Stimulated activated CD4-positive, alpha-beta T cell treated with anti-CD3 and anti-CD28 coated beads, Interleukin-15, amount 100 ng/mL, for 24 hours (primary cell): ENCODE measurements at regions not wholly inside any gene's neighbourhood (a gene's known extent, or its start where the extent isn't known, plus 50 kb on each side); places are given as distances from the start of the nearest gene placed in this dataset.
"Not testable (repeated sequence)": the region's sequence is repeated elsewhere in the genome, so short reads cannot be mapped to it uniquely, and the experiment has no call there.

Experiments used
- DNase-seq: peaks from one replicate; pipeline ENCODE4 v3.0.0-alpha.2; 2020

DNA sequence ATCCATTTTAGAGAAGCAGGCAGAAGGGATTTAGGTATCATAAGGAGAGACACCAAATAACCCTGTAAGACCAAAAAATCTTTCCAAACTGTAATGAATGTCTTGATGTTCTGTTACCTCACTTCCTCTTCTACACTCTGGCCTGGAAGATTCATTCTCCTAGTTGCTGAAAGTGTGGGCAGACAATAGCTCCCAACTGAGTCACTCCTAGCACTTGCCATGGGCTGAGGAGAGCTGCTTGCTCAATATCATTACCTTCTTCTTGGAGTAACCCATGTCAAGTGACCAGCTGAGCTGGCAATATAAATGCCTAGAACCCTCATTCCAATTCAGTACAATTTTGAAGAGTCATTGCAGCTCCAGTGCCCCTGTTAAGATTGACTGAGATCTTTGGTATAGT is 1985.5 kb upstream of the CDH6 start:
- no peak for DNase-seq

DNA sequence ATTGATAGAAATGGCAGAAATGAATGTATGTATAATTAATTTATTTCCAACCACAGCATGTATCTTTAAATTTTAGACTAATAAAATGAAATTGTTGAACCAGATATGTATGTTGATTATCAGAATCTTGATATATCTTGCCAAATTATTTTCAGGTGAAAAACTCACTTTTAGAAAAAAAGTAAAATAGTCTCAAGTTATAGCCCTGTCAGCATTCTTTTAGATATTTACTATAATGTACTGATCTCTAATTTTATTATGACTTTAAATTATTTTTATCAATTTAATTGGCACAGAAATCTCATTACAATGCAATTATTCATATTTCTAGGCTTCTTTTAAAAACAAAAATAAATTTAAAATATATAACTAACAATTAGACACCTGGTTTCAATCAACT is 1990.4 kb upstream of the CDH6 start:
- DNase-seq, result no peak

DNA sequence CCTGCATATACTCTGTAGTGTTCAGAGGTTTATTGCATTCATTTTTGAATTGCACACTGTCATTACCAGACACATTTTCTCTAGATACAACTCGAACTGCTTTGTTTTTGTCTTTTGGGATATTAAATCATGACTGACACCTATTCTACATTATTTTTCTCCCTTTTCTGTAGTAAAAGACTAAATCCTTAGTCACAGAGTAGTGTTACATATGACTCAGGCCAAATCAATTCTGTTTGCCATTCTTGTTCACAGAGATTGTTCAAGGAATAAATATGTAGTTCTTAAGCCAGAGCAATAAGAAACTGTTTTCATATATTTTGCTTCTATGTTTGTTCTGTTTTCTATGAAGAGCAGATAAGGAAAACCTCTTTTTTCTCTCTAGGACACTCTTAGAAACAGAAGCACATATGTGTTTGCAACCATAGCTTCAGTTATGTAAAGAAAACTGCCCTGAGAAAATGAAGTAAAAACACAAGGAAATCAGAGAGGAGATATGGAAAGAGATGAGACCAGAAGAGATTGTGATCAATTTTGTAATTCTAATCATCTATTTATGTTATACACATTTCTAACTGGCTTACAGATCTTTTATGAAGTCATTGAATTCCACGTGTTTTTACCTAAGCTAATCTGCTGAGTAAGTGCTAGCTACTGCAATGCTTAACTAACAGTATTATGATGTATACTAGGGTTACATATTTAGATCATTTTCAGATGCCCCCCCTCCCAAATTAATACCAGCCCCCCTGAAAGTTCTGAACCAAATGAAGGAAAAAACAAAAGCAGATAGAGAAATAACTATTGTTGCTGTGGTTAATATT is 1995.6 kb upstream of the CDH6 start:
- DNase-seq, result no peak

DNA sequence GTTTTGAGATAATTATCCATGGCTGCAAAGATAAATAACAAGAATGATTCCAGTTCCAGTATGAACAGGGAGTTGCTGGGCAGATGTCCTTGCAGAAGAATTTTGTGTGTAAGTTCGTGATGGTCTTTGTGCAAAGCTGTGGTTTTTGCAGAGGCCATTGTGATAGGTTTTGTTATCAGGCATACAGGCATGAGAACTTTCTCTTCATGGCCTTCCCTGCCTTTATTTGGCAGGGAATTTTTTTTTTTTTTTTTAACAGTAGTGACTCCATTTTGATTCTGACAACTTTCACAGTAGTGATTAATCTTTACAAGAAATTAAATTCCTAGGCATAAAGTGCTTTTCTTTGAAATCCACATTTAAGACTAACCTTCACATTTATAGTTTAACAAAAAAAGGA is 1999.5 kb upstream of the CDH6 start:
- DNase-seq, result no peak

DNA sequence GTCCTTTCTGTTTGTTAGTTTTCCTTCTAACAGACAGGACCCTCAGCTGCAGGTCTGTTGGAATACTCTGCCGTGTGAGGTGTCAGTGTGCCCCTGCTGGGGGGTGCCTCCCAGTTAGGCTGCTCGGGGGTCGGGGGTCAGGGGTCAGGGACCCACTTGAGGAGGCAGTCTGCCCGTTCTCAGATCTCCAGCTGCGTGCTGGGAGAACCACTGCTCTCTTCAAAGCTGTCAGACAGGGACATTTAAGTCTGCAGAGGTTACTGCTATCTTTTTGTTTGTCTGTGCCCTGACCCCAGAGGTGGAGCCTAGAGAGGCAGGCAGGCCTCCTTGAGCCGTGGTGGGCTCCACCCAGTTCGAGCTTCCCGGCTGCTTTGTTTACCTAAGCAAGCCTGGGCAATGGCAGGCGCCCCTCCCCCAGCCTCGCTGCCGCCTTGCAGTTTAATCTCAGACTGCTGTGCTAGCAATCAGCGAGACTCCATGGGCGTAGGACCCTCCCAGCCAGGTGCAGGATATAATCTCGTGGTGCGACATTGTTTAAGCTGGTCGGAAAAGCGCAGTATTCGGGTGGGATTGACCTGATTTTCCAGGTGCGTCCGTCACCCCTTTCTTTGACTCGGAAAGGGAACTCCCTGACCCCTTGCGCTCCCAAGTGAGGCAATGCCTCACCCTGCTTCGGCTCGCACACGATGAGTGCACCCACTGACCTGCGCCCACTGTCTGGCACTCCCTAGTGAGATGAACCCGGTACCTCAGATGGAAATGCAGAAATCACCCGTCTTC is 2002.0 kb upstream of the CDH6 start:
- DNase-seq, result not testable (repeated sequence)

DNA sequence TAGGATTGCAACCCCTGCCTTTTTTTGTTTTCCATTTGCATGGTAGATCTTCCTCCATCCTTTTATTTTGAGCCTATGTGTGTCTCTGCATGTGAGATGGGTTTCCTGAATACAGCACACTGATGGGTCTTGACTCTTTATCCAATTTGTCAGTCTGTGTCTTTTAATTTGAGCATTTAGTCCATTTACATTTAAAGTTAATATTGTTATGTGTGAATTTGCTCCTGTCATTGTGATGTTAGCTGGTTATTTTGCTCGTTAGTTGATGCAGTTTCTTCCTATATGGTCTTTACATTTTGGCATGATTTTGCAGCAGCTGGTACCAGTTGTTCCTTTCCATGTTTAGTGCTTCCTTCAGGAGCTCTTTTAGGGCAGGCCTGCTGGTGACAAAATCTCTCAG is 2003.1 kb upstream of the CDH6 start:
- not testable (repeated sequence) for DNase-seq

DNA sequence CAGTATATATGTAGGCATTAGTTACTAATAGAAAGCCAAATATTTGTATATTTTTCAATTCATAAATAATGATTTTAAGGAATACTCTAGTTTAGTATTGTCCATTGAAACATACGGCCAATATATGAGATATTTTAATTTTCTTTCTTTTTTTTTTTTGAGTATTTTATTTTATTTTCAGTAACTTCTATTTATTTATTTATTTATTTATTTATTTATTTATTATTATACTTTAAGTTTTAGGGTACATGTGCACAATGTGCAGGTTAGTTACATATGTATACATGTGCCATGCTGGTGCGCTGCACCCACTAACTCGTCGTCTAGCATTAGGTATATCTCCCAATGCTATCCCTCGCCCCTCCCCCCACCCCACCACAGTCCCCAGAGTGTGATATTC is 2007.1 kb upstream of the CDH6 start:
- DNase-seq, result not testable (repeated sequence)

DNA sequence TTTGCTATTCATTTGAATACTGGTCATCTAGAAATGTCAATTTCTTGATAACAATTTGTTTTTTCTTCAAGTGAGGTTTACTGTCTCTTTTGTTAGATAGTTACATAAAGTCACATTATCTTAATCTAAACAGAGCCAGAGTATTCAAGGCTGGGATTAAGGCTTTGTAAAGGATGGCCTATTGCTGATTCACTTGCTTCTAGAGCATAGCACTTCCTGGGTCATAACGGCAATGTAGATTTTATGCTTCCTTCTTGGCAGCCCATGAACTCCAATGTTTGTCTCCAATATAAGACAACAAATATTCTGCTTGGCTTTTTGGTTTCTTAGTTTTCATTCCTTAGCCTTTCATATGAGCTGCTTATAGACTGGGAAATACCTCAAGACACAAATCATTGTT is 2007.9 kb upstream of the CDH6 start:
- DNase-seq, result no peak

DNA sequence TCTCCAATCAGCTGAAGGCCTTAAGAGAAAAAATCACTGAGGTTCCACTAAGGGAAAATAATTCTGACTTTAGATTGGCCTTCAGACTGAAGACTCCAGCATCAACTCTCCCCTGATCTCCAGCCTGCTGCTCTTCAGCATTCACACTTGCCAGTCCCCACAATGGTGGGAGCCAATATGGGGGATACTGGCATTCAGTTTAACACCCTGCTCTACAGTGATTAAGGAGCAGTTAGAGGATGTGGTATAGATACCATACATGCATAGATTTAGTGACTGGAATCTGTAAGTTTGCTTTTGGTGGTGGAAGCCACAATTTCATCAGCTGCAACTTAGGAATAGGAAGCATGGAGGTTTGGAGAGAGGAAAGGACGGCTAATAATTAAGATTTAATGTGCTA is 2017.7 kb upstream of the CDH6 start:
- no peak for DNase-seq

DNA sequence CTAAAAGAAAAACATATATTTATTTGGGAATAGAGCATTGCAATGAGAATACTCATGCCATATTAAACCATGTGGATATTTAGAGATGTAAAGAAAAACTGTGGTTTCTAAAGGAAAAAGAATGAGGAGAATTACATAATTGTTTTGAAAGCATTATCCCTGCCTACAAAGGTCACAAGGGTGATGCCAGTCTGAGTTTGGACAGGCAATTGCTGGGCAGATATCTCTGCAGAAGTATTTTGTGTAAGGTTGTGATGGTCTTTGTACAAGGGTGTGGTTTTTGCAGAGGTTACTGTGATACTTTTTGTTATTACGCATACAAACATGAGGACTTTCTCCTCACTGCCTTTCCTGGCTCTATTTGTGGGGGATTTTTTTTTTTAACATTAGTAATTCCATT is 2022.9 kb upstream of the CDH6 start:
- no peak for DNase-seq

DNA sequence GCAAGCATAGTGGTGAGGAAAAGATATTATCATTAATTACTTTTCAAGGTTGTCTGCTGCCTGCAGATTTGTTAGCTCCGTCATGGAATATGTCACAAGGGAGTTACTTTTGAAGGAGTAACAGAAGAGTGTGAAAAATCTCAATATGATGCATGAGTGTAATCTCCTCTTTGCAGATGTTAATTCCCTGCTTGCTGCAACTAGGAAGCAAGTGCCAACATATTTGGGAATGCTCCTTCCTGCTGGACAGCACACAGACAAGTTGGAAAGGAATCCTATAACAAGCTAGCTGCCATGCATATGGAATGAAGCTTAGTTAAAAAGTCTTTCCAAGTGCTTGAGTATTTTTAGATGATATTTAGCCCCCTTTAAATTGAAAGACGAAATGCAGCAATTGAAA is 2023.6 kb upstream of the CDH6 start:
- DNase-seq, result no peak

DNA sequence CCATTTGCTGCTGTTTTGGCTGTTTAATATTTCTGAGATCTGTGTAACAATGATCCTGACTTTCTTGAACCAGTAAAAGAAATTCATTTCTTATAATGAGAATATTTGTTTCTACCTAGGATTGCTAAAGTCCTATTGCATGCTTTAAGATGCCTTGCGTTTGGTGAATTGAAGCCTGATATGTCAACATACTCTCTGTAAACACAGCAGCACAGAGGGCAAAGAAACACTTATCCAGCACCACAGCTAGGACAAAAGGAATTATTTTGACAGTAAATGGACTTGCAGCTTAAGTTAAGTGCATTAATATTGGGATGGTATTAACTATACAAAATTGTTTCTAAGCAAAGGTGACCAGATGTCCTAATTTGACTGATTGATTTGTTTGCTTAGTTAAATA is 2031.2 kb upstream of the CDH6 start:
- DNase-seq, result no peak

DNA sequence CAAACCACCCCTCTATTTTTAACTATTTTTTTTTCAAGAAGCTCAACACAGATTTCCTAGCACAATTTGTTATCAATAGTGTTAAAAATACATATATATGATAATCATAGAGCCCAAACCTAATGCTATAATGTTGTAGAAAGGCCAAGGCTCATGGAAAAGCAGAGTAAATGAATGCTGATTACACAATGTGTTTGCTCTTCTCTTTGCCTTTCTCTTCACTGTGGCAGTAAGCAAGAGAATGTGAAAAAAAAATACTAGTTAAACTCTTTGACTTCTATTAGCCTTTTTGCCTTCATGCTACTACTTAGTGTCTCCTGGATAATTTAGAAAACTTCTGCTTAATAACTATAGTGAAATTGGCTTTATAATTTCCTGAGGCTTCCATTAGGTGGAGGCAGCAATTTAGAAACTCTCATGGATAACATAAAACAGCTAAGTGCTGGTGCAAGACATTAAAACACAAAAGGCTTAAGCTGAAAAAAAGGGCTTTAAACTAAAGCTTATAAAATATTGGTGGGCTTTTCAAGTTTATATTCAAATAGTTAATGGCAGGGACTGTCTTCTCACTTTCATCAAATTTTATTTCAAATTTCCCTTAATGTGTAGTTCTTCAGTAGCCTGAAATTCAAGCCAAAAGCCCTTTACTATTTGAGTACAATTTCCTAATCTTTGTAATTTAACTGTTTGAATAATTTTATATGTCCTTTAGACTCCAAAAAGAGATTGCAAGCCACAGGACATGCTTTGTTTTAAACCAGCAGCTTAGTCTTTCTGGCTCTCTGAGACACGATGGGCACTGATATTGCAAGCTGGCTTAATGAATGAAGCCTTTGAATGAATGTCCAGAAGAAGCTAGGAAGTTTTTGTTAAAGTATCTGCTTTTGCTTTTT is 2031.8 kb upstream of the CDH6 start:
- no peak for DNase-seq

DNA sequence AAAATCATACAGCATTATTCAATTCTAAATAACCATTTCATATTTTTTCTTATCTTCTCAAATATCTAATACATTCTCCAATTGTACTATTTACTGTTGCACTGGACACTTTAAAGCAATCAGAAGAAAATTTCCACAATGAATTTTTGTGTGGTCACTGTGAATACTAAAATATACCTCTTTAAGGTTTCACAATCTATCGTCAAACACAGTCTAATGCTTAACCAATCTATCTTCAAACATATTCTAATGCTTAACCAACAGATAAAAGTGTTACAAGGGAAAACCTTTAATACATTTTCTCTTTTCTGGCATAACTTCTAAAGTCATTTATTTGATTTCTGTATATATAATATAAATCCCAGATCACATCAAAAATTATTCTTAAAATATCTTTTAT is 2035.5 kb upstream of the CDH6 start:
- DNase-seq, result no peak

DNA sequence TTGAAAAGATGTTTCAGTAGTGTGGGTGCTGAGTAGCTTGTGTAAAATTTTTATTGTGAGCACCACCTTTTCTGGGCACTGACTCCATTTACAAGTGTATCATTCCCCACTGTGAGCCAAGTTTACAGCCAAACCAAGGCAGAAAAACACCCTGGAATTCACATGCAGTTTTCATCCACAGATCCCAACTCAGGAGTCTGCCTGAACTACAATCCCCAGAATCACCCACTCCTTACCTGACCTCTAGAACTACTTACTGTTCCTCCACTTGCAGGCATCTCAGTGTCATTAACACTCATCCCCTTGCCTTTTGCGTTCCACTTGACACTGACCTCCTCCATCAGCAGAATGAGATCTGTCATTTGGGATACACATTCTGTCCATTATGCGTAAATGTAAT is 2042.6 kb upstream of the CDH6 start:
- no peak for DNase-seq

DNA sequence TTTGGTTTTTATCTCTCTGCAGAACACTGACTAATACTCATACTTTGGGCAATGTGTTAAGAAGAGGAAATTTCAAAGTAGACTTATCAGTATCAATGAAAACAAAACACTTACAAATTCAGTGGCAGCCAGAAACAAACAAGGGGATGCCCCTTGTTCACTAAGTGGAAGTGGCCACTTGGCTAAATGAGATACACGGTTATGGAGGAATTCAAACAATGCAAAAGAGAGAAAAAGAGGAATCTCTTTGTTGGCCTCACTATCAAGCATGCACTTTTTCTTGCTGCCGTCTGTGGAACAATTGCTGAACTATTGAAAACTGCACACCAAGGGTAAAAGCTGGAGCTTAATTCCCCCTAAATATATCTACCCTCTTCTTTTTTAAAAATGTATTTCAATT is 2044.9 kb upstream of the CDH6 start:
- DNase-seq, result no peak

DNA sequence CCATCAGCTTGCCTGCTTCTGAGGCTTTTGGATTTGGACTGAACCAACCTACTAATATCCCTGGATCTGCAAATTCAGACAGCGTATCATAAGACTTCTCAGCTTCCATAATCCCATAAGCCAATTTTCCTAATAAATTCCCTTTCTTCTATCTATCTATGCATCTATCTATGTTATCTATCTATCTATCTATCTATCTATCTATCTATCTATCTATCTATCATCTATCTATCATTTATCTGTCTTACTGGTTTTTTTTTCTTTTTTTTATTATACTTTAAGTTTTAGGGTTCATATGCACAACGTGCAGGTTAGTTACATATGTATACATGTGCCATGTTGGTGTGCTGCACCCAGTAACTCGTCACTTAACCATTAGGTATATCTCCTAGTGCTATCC is 2045.4 kb upstream of the CDH6 start:
- DNase-seq, result no peak

DNA sequence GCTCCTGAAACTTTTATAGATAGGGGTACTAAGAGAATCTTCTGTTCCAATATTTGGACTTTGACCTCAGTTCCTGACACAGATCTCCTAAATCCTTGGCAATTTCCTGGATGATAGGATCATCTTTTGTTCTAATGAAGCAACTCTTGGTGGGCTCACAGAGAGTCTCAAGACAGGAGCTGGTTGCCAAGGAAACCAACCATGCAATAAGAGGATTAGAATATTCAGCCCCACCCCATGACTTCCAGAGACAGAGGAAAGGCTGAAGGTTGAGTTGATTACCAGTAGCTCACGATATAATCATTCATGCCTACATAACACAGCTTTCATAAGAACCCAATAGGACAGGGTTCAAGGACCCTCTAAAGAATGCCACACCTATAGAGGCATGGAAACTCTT is 2050.2 kb upstream of the CDH6 start:
- no peak for DNase-seq

DNA sequence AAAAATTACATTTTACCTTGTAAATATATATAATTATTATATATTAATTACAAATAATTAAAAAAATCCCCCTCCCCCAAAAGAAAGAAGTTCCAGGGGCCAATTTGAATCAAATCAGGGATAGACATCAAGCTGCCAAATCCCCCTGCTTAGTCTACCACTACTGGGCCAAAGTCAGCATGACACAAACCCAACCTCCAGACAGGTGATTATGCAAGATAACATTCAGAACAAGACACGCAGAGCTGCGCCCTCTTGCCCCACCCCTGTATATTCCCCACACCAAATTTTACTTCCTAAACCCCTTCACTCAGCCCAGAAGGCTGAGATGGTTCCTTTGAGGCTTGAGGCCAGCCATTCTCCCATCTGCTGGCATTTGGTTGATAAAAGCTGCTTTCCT is 2059.1 kb upstream of the CDH6 start:
- DNase-seq, result no peak

DNA sequence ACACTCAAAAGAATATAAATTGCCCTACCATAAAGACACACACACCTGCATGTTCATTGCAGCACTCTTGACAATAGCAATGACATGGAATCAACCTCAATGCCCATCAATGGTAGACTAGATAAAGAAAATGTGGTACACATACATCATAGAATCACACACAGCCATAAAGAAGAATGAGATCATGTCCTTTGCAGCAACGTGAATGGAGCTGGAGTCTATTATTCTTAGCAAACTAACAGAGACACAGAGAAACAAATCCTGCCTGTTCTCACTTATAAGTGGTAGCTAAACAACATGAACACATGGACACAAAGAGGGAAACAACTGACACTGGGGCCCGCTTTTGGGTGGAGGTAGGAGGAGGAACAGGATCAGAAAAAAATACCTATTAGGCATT is 2062.2 kb upstream of the CDH6 start:
- no peak for DNase-seq

DNA sequence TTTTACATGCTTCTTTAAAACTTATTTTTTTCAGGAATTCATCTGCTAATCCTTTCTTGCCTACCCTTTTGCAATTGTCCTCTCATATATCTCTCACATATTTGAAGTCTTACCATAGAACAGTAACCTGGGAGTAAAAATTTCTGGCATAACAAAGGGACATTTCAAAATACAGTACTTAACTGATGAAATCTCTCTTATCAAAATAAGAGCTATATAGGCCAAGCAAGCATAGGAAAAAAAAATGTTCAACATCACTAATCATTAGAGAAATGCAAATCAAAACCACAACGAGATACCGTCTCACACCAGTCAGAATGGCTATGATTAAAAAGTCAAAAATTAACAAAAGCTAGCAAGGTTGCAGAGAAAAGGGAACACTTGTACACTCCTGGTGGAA is 2062.7 kb upstream of the CDH6 start:
- DNase-seq, result no peak

DNA sequence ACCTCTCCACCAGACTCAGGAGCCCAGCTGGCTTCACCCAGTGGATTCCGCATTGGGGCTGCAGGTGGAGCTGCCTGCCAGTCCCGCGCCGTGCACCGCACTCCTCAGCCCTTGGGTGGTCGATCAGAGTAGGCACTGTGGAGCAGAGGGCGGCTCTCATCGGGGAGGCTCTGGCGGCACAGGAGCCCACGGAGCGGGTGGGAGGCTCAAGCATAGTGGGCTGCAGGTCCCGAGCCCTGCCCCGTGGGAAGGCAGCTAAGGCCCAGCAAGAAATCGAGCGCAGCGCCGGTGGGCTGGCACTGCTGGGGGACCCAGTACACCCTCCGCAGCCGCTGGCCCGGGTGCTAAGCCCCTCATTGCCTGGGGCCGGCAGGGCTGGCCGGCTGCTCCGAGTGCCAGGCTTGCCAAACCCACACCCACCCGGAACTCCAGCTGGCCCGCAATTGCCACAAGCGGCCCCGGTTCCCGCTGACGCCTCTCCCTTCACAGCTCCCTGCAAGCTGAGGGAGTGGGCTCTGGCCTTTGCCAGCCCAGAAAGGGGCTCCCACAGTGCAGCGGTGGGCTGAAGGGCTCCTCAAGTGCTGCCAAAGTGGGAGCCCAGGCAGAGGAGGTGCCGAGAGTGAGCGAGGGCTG is 2065.8 kb upstream of the CDH6 start:
- DNase-seq, result not testable (repeated sequence)

DNA sequence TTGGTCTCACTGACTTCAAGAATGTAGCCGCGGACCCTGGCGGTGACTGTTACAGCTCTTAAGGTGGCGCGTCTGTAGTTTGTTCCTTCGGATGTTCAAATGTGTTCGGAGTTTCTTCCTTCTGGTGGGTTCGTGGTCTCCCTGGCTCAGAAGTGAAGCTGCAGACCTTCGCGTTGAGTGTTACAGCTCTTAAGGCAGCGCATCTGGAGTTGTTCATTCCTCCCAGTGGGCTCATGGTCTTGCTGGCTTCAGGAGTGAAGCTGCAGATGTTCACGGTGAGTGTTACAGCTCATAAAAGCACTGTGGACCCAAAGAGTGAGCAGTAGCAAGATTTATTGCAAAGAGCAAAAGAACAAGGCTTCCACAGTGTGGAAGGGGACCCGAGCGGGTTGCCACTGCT is 2067.0 kb upstream of the CDH6 start:
- not testable (repeated sequence) for DNase-seq
